GM18909 (cell line): ENCODE measurements at regions not wholly inside any gene's neighbourhood (a gene's known extent, or its start where the extent isn't known, plus 50 kb on each side); places are given as distances from the start of the nearest gene placed in this dataset.
A peak's percentile ranks its signal among the peaks of the same experiment; 100 is the strongest.

Source experiments
- ATAC-seq: cut with Tn5 transposase; IDR thresholded peaks from one replicate; pipeline ENCODE4 v1.9.1; 2021; ENCODE audit warnings: mild to moderate bottlenecking; ENCODE audit not compliant: unreplicated experiment, poor library complexity

DNA sequence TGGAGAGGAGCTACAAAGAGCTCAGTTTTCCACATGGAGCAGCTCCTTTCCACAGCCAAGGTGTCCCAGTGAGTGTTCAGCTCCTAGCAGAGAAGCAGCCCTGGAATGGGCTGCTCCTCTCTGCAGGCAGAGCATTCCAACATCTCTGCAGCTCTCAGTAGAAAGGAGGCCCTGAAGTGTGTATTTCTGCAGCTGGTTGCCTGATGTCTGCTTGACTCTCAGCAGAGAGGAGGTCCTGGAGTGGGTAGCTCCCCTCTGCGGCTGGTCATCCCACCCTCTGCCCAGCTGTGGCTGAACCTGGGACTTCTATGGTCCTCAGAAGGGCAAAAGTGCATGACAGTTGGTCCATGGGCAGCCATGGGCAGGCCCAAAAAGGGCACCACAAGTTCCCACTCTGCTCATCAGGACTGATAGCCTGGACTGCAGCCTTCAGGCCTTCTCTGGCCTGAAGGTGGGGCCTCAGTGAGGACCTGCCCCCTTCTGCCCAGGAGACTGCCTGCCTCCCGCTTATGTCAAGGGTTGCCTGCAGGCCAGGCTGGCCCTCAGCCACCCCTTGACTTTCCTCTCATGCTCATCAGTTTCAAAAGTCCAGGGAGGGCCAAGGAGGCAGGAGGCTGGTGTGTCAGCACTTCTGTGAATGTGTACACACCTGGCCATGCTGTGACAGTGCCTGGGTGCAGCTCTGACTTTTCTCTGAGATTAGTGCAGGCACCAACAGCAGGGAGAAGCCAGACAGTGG, 605.9 kb upstream of the FAM174A start:
- ATAC-seq, result no peak

GRCh38 chr5:99928490-99928889, 606.7 kb upstream of the FAM174A start:
- no peak for ATAC-seq

DNA sequence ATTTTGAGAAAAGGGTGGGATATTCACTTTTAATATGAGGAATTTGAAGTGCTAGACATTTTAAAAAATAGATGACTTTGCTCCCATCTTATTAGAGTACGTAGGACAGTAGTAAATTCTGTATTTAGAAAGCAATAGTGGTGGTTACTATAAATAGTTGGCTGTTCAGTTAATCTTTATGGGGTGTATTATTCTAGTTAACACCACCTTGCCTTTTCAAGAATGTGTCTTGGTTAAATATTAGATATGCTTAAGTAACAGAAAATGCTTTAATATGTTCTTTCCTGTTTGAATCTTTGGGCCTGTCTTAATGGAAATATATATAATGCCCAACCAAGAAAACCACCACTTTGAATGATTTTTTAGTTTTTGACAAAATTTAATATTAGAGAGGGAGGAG, 608.7 kb upstream of the FAM174A start:
- ATAC-seq, result peak; percentile 88

GRCh38 chr5:99922386-99922785, 612.8 kb upstream of the FAM174A start:
- no peak for ATAC-seq

DNA sequence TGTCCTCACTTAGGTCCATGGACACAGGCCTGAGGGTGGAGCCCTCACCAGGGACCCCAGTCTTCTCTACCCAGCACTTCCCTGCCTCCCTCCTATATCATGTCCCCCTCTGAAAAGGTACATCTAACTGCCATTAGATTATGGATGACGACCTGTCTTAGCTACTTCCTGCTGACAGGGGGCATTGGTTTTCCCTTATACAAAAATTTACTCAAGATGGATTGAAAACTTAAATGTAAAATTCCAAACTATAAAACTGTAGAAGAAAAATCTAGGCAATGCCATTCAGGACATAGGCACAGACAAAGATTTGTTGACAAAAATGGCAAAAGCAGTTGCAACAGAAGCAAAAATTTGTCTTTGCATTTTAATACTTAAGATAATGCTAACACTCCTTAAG, 623.2 kb upstream of the FAM174A start:
- no peak for ATAC-seq

- ATAC-seq, result no peak
Observed at GRCh38 chr5:99906776-99907175, 628.4 kb upstream of the FAM174A start.

- no peak for ATAC-seq
Observed at GRCh38 chr5:99901972-99902371, 633.2 kb upstream of the FAM174A start.

GRCh38 chr5:99900302-99900852, 634.8 kb upstream of the FAM174A start:
- ATAC-seq, result no peak

- ATAC-seq, result no peak
Observed at GRCh38 chr5:99879791-99880511, 655.2 kb upstream of the FAM174A start.

GRCh38 chr5:99878830-99879229, 656.3 kb upstream of the FAM174A start:
- no peak for ATAC-seq

GRCh38 chr5:99866740-99867139, 668.4 kb upstream of the FAM174A start:
- peak; percentile 81 for ATAC-seq

DNA sequence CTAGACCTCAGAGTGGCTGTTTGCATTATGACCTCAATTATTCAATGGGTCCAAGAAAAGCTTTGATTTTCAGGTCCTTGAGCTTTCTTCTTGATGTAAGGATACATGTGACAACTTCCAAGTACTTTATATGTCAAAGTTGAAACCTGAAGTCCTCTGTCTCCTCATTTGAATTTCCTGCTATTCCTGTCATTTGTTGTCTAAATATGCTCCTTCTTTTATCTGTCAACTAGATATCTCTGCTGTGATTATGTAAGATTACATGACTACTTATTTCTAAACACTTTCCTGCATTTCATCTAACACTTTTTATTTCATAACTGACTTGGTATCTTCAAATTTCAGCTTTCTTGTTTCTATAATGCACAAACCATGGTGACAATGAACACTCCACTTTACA, 670.0 kb upstream of the FAM174A start:
- ATAC-seq, result no peak

DNA sequence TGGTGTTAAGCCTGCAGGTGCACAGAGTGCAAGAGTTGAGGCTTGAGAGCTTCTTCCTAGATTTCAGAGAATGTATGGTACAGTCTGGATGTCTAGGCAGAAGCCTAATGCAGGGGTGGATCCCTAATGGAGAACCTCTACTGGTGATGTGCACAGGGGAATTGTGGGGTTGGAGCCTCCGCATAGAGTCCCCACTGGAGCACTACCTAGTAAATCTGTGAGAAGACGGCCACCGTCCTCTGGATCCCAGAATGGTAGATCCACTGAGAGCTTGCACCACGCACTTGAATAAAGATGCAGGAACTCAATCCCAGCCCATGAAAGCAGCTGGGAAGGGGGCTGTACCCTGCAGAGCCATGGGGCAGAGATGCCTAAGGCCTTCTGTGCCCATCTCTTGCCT, 699.4 kb upstream of the FAM174A start:
- no peak for ATAC-seq

DNA sequence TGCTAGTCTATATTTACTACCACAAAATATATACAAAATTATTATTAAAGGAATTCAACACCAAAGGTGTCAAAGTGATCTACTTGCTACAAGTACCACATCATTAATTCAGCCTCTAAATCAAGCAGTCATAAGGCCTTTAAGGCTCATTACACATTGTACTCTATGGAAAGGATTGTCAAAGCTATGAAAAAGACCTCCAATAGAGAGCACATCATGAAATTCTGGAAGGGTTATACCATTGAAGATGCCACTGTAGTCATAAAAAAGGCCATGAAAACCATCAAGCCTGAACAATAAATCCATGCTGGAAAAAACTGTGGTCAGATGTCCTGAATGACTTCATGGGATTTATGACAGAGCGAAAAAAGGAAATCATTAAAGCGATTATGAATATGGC, 708.0 kb upstream of the FAM174A start:
- no peak for ATAC-seq

- ATAC-seq, result no peak
Observed at GRCh38 chr5:99817796-99818195, 717.4 kb upstream of the FAM174A start.

DNA sequence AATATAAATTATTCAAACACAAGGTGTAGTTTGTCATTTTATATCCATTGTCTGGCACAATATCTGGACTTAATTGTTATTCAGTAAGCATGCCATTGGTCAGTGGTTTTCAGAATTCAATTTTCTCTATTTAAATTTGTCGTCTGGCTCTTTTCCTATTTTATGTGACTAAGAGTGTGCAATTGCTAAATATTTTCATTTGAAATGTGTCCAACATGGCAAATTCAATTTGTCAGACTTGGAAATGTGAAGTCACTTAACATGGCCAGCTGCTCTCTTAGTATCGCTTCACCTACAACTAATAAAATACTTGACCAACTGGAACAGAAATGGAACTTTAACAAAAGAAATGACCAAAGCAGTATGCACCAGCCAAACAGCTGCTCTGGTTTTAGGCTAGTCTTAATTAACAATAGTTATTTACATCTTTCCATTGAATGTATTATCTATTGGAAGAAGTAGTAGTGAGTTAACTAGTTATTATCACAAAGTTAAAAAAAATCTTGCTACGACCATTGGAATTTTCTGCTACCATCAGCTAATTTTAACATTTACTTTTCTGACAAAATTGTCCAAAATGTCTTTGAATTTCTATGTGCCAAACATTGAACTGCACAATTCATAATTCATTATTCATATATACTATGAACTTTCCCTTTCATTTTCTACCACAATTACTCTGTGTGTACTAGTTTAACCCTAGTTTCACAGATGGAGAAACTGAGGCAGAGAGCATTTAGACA, 720.7 kb upstream of the FAM174A start:
- no peak for ATAC-seq

DNA sequence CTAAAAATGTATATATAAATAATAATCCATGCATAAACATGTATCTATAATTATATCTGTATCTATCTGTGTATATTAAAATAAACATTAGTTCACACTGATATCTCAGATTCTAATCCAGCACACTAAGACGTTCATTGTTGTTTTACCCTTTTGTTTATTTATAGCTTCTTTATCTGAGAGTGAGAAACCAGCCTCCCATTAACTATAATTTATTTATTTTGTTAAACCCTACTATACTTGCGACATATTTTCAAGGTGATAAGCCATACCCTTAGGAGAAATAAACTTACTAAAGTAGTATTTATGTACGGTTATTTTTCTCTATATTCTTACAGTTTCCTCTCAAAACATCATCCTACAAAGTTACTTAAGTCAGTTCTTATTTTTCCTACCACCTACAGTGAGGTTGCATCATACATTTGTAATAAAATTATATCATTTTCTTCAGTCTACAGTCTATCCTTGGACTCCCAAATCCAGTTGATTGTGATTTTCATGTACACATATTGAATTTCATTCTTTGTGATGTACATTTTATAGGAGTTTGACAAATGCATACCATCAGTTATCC, 726.4 kb upstream of the FAM174A start:
- ATAC-seq, result no peak

- no peak for ATAC-seq
Observed at GRCh38 chr5:99807346-99807745, 727.8 kb upstream of the FAM174A start.

DNA sequence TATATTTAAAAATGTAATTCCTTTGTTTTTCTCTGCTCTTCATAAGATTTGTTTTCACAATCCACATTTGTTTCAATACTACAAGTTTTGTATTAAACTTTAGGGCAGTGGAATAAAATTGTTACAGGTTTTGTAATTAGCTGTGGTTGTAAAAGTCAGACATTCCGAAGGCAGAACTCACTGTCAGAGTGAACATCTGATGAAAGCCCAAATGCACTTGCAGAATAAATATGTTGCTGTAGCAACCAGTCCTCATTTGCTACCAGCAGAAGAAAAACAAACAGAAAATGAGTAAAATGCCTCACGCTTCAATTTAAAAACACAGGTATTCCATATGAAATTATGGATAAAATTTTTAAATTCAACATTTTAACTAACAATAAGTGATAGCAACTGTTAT, 740.1 kb upstream of the FAM174A start:
- no peak for ATAC-seq

- ATAC-seq, result no peak
Observed at GRCh38 chr5:99788482-99788881, 746.7 kb upstream of the FAM174A start.

DNA sequence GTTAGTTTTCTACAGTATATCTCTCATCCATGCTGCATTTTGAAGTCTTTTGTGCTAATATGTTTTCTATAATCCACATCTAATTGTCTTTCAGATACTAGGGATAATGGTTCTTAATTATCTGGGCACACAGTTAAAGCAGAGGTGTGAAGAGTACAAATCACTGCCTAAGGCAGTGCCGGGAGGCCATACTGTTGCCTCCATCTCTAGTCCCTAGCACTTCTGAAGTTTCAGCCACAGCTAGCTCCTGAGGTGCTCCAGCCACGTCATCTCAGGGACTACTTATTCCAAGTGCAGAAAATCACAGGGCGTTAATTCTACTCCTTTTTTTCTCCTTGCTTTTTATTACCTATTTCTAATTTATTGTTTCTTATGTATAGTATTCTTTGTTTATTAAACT, 760.0 kb upstream of the FAM174A start:
- ATAC-seq, result no peak
